Effector memory CD4-positive, alpha-beta T cell (primary cell): ENCODE measurements at regions not wholly inside any gene's neighbourhood (a gene's known extent, or its start where the extent isn't known, plus 50 kb on each side); places are given as distances from the start of the nearest gene placed in this dataset.

Source experiments
- DNase-seq, 3 donors: peaks; one replicate each; pipeline ENCODE4 v3.0.0-alpha.2; 2020
- H3K27ac ChIP-seq: 2 replicates; pipeline ENCODE4 v1.7.0; 2013; ENCODE audit warnings: mild to moderate bottlenecking, low read length, moderate library complexity; ENCODE audit not compliant: insufficient read depth, poor library complexity, severe bottlenecking
- H3K27me3 ChIP-seq: replicated peaks from 2 replicates; pipeline ENCODE4 v1.7.0; 2013; ENCODE audit warnings: mild to moderate bottlenecking, low read length; ENCODE audit not compliant: insufficient read depth, control insufficient read depth, poor library complexity, severe bottlenecking
- H3K36me3 ChIP-seq: 2 replicates; pipeline ENCODE4 v1.7.0; 2013; ENCODE audit warnings: mild to moderate bottlenecking, low read length, moderate library complexity; ENCODE audit not compliant: control insufficient read depth, insufficient read depth
- H3K4me1 ChIP-seq: 2 replicates; pipeline ENCODE4 v1.7.0; 2013; ENCODE audit warnings: low read length, mild to moderate bottlenecking; ENCODE audit not compliant: control insufficient read depth, insufficient read depth, poor library complexity, severe bottlenecking
- H3K4me3 ChIP-seq: 2 replicates; pipeline ENCODE4 v1.7.0; 2013; ENCODE audit warnings: low read length, low read depth, mild to moderate bottlenecking; ENCODE audit not compliant: insufficient read depth, poor library complexity, severe bottlenecking
- H3K9me3 ChIP-seq: 2 replicates; pipeline ENCODE4 v1.7.0; 2013; ENCODE audit warnings: mild to moderate bottlenecking, low read length, moderate library complexity; ENCODE audit not compliant: control insufficient read depth

DNA sequence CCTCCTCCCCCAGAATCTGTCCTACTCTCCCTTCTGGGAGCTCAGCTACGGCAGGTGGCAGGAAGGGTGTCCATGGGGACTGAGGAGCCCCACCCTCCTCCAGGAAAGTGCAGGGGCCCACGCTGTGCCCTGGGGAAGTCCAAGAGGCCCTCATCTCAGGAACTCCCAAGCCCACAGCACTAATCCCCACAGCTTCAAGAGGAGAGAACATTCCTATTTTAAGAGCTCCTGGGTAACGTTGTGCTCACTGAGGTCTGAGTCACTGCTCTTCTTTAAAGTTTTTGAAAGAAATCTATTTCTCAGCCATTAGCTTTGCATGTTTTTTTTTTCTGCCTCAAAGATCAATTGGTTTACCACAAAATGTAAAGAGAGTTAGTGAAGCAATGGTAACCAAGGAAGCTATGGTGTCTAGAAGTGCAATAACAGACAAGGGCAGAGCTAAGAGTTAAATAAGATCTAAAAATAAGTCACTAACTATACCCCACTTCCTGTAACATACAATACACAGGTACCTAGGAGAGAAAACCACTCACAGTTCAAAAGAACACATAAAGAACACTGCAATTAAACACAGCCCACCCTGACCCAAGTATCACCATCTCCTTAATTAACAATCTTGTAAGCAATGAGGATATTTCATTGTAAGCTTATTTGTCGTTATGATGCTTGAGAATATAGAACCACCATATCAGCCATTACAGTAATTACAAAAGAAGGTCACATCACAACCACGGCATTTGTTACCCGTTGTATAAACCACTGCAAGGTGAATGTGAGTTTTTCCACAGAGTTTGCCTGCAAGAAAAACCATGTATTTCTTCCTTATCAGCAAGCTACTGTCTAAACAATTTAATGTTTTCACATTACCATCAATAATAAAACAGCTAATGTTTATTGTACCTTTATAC lies 382.3 kb upstream of the SLC30A5 start:
- no peak for DNase-seq
- no peak overlapping the region for H3K27ac ChIP-seq

DNA sequence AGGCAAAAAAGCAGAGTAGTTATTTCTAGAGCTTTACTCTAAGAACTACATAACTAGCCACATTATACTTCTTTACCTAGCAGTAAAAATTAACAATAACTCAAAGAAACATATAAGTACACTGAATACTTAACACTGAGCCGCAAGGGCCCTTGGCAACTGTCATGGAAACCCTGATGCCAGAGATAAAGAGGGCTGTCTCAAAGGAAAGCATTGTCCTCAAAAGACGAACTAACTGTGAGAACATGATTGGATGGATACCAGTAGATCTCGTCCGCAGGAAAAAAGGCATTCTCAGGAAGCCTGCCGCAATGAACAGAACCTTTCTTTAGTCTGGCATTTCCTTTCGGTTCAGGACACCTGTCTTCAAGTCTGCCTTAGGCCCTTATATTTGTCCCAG lies 379.0 kb upstream of the SLC30A5 start:
- no peaks in the 10 kb centered on the region for H3K27me3 ChIP-seq
- no peak overlapping the region for H3K27ac ChIP-seq
- H3K4me1 ChIP-seq = no peaks in the 10 kb centered on the region
- H3K36me3 ChIP-seq = no peaks in the 10 kb centered on the region
- no peak for DNase-seq
- H3K9me3 ChIP-seq = no peaks in the 10 kb centered on the region
- no peak overlapping the region for H3K4me3 ChIP-seq

More for the DNA sequence above, 382.3 kb upstream of the SLC30A5 start:
- Histone ChIP-seq H3K4me1 (no peaks in the 10 kb centered on the region), H3K27me3 (no peaks in the 10 kb centered on the region), H3K36me3 (no peaks in the 10 kb centered on the region), H3K4me3 (peak overlapping the region; percentile 0), H3K9me3 (no peaks in the 10 kb centered on the region)

DNA sequence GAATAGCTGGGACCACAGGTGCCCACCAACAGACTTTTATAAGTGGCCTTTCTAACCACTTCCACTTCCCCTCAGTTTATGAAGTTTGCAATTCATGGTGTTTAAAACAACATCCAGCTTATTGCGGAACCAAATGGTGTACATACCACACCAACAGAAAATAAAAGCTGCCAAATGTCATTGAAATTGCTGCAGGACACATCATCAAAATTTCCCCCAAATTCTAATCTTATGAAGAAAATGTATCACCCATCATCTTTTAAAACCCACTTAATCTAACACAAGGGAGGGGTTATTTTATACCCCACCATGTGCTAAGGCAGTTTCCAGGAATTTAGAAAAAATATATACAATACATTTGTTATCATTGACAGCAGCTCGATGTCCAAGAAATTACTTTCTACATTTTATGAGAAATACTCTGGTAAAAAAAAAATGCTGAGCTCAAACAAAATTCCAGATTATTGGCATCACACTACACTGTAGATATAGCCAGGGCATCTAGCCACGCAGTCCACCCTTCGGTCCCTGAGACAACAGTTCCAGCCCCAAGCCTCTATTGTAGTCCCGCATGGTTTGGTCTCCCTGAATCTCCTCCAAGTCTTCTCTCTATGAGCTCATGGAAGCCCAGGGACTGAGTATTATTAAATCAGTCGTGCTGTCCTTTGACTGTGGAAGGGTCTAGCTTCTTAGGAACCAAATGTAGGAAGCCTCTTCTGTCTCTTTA lies 372.8 kb upstream of the SLC30A5 start:
- H3K4me1 ChIP-seq = no peaks in the 10 kb centered on the region
- no peak overlapping the region for H3K27ac ChIP-seq
- no peaks in the 10 kb centered on the region for H3K9me3 ChIP-seq
- no peak for DNase-seq
- H3K27me3 ChIP-seq = no peaks in the 10 kb centered on the region
- H3K36me3 ChIP-seq = no peaks in the 10 kb centered on the region
- no peak overlapping the region for H3K4me3 ChIP-seq

DNA sequence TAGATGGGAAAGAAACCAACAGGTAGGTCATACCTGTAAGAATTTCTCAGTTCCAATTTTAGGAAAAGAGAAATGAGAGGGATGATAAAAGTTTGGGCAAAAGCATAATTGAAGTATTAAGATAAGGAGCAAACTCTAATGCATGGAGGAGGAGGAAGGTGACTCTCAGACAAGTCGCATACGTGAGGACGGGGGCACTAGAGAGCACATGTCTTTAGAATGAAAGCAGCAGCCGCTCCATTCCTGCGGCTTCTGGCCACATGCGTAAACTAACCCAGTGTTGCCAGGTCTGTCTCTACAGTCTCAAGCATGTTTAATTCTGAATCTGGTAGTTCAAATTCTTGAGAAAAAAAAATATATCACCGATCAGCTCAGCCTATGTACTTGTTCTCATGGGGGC lies 371.5 kb upstream of the SLC30A5 start:
- Histone ChIP-seq H3K9me3 (no peaks in the 10 kb centered on the region), H3K4me1 (no peaks in the 10 kb centered on the region), H3K4me3 (no peak overlapping the region), H3K27me3 (no peaks in the 10 kb centered on the region), H3K27ac (no peak overlapping the region), H3K36me3 (no peaks in the 10 kb centered on the region)
- DNase-seq = no peak

DNA sequence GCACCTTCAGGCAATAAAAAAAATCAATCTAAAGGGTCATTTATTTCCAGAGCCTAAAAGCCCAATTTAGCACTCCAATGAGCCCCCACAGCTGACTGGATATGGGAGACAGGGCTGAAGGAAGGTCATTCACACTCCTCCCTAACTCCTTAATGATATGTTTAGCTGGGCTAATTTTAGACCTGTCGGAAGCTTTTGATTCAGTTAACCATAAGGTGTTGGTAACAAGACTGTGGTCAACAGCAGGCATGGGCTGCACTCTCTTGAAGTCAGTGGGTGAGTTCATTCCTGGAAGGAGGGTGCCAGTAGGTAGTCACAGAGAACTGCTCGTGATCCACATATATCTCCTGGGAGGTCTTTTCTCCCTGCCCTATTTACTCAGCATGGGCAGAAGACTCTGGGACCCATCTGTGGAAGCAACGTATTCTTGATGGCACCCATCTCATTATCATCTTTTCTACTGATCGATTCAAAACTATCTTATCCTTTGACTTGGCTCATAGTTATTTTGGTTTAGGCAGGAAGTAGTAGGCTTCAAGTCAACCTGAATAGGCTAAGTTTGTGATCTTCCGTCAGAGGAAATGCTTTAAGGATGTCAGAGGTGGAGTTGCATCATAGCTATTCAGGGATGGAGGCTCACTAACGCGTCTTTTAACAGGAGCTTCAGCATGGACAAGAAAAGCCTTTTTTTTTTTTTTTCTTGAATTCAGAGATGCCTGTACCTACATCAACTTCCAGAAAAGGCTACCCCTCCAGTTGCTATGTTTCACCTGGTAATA lies 367.7 kb upstream of the SLC30A5 start:
- H3K27ac ChIP-seq = no peak overlapping the region
- no peaks in the 10 kb centered on the region for H3K4me1 ChIP-seq
- H3K36me3 ChIP-seq = no peaks in the 10 kb centered on the region
- no peak for DNase-seq
- no peaks in the 10 kb centered on the region for H3K27me3 ChIP-seq
- H3K4me3 ChIP-seq = no peak overlapping the region
- no peaks in the 10 kb centered on the region for H3K9me3 ChIP-seq

DNA sequence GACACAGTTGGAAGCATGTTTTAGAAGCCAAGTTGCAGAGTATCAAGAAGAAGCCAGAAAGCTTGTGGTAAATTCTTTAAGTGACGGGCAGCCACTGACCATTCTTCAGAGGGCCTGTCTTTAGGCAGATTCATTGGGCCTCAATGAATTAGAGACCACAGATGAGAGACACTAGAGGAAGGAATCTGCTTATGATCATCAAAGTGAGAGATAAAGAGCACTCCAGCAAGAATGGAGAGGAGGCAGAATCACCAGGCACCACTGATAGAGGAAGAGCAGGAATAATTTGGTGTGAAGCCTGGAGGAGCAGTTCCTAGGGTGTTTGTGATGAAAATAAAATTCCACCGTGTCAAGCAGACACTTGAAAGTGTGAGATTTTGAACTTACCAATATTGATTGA lies 365.9 kb upstream of the SLC30A5 start:
- H3K9me3 ChIP-seq = no peaks in the 10 kb centered on the region
- H3K4me1 ChIP-seq = no peaks in the 10 kb centered on the region
- H3K36me3 ChIP-seq = no peaks in the 10 kb centered on the region
- H3K27me3 ChIP-seq = no peaks in the 10 kb centered on the region
- H3K27ac ChIP-seq = no peak overlapping the region
- no peak for DNase-seq
- H3K4me3 ChIP-seq = no peak overlapping the region

DNA sequence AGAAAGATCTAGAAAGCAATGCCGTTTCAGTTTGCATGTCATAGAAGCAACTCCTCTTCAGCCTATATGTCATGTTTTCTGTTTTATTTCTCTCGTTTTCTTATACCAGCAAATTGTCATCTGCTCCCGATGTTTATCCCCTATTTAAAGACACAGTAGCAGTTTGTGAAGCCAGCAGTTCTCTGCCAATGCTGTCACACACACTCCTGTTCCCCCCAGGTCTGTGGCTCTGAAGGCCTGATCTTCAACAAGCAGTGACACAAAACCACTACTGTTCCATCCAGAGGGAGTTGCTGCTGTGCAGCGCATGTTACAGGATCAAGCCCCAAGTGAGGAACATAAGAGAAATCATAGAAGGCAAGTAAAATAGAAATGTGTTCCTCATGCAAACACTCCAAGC lies 364.1 kb upstream of the SLC30A5 start:
- H3K9me3 ChIP-seq = no peaks in the 10 kb centered on the region
- H3K27me3 ChIP-seq = no peaks in the 10 kb centered on the region
- no peaks in the 10 kb centered on the region for H3K4me1 ChIP-seq
- no peak for DNase-seq
- H3K36me3 ChIP-seq = no peaks in the 10 kb centered on the region
- H3K4me3 ChIP-seq = no peak overlapping the region
- no peak overlapping the region for H3K27ac ChIP-seq

DNA sequence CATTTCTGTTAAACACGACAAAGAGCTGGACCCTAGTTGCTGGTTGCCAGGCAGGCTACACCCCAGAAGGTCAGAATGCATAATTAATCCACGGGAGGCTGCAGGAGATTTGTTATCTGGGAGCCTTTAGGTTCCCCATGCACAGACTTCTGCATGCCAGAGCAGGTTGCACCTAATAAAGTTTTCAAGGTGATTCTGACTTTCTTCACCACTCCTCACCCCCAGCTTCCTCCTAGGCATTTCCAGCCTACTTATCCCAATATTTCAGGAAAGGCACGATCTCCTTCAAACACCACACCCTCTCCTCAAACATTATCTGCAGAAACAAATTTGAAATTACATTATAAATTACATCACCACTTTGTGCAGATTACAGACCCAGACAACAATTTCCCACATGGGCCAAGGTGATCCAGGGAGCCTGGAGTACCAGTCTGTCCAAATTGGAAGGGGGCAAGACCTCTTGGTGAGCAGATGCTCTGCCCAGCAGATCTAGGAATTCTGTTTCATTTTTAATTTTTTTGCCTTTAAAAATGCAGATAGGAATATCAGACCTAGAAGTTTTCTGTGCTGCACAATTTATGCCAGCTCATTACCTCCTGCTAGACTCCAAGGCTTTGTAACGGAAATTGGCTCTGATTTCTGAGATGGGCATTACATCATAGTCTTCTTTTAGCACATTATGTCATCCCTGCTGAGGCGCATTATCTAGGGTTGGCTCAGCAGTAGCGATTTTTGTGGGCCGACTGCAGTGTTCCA lies 363.4 kb upstream of the SLC30A5 start:
- Histone ChIP-seq H3K36me3 (no peaks in the 10 kb centered on the region), H3K4me3 (no peak overlapping the region), H3K27ac (no peak overlapping the region), H3K4me1 (no peaks in the 10 kb centered on the region), H3K9me3 (no peaks in the 10 kb centered on the region), H3K27me3 (no peaks in the 10 kb centered on the region)
- DNase-seq = no peak

DNA sequence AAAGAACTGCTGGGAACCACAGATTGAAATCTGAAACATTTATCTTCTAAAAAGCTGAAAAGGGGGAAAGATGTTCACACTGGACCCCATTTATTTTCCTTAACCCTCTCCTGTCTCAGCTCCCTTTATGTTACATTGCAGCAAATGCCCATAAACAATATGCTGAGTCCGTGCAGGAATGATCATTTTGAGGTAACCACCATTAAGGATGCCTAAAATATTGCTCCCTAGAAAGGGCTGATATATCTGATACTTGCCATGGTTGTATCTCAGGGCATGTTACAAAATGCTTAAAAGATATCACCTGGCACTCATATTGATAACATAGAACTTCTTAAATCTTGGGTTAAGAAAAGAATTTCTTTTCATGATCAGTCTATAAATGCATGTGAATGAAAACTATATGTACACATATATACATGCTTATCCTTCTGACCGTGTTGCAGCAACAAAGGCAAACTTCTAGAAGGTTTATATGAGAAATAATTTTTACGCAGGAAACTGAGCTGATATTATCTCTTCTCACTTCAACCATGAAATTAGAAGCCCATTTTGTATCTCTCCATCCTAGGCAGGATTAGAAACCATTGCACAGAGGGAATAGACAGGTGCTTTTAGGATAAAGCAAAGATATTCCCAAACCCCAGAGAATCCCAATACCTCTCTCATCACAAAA lies 362.7 kb upstream of the SLC30A5 start:
- H3K4me3 ChIP-seq = no peak overlapping the region
- no peak overlapping the region for H3K27ac ChIP-seq
- H3K36me3 ChIP-seq = no peaks in the 10 kb centered on the region
- no peak for DNase-seq
- H3K4me1 ChIP-seq = no peaks in the 10 kb centered on the region
- no peaks in the 10 kb centered on the region for H3K27me3 ChIP-seq
- H3K9me3 ChIP-seq = no peaks in the 10 kb centered on the region
